ENCODE measurements at regions not wholly inside any gene's neighbourhood (a gene's known extent, or its start where the extent isn't known, plus 50 kb on each side); places are given as distances from the start of the nearest gene placed in this dataset.

- Histone ChIP-seq H3K9ac (ENCODE audit: control insufficient read depth, extremely low read depth, insufficient read depth, low read length) (no peak overlapping the region), H3K4me1 (ENCODE audit: control insufficient read depth, extremely low read depth, insufficient read depth, low read length) (no peaks in the 10 kb centered on the region), H3K9me3 (ENCODE audit: control insufficient read depth, low read depth, low read length) (no peaks in the 10 kb centered on the region), H3K27me3 (ENCODE audit: control insufficient read depth, extremely low read depth, insufficient read depth, low read length) (peaks cover 4% of the 10 kb centered on the region), H2AFZ (ENCODE audit: control insufficient read depth, low read length) (no peak overlapping the region), H3K9me1 (ENCODE audit: control insufficient read depth, extremely low read depth, insufficient read depth, low read length) (no peaks in the 10 kb centered on the region), H3K4me3 (ENCODE audit: control insufficient read depth in 2 of 3, extremely low read depth in 1 of 3, insufficient read depth in 2 of 3, low read depth in 1 of 3, low read length in 3 of 3) (no peak overlapping the region), H3K79me2 (ENCODE audit: control insufficient read depth, insufficient read depth, low read length) (no peaks in the 10 kb centered on the region), H3K4me2 (ENCODE audit: control insufficient read depth, extremely low read depth, insufficient read depth, low read depth, low read length) (no peak overlapping the region), H3K36me3 (ENCODE audit: control insufficient read depth in 2 of 2, extremely low read depth in 1 of 2, insufficient read depth in 2 of 2, low read length in 2 of 2) (no peaks in the 10 kb centered on the region), H4K20me1 (ENCODE audit: control insufficient read depth, extremely low read depth, insufficient read depth, low read length) (no peaks in the 10 kb centered on the region), H3K27ac (ENCODE audit: control insufficient read depth, insufficient read depth, low read length) (no peak overlapping the region)
- TF ChIP-seq EZH2 (IDR thresholded peaks at IDR 0.05; ENCODE audit: low read length) (no peak), CTCF (optimal IDR thresholded peaks at IDR 0.05 in 1 of 3, IDR thresholded peaks at IDR 0.05 in 1 of 3, conservative IDR thresholded peaks at IDR 0.05 in 1 of 3; ENCODE audit: extremely low read depth in 1 of 3, insufficient read depth in 2 of 3, low read length in 3 of 3) (no peak)
- dilution Hi-C loops (cut with MboI; ENCODE audit: extremely low pct_ligation_motif_present, low sequenced_read_pairs) = no loop called here
- no peak for DNase-seq (ENCODE audit: low read depth, low spot score)
- FAIRE-seq = no peak
Observed at GRCh38 chr17:5714993-5715392, 130.7 kb upstream of the NLRP1 start.

GRCh38 chr17:5715478-5715877 is 131.2 kb upstream of the NLRP1 start:
- FAIRE-seq (no peak), DNase-seq (ENCODE audit: low read depth, low spot score) (no peak)
- dilution Hi-C loops (cut with MboI; ENCODE audit: extremely low pct_ligation_motif_present, low sequenced_read_pairs) = no loop called here
- no peaks in the 10 kb centered on the region for H3K9me3 ChIP-seq (ENCODE audit: control insufficient read depth, low read depth, low read length)
- H2AFZ ChIP-seq (ENCODE audit: control insufficient read depth, low read length) = no peak overlapping the region
- no peaks in the 10 kb centered on the region for H3K36me3 ChIP-seq (ENCODE audit: control insufficient read depth in 2 of 2, extremely low read depth in 1 of 2, insufficient read depth in 2 of 2, low read length in 2 of 2)
- H3K9me1 ChIP-seq (ENCODE audit: control insufficient read depth, extremely low read depth, insufficient read depth, low read length) = no peaks in the 10 kb centered on the region
- no peak overlapping the region for H3K4me3 ChIP-seq (ENCODE audit: control insufficient read depth in 2 of 3, extremely low read depth in 1 of 3, insufficient read depth in 2 of 3, low read depth in 1 of 3, low read length in 3 of 3)
- H3K4me1 ChIP-seq (ENCODE audit: control insufficient read depth, extremely low read depth, insufficient read depth, low read length) = no peaks in the 10 kb centered on the region
- no peak overlapping the region for H3K27ac ChIP-seq (ENCODE audit: control insufficient read depth, insufficient read depth, low read length)
- H3K79me2 ChIP-seq (ENCODE audit: control insufficient read depth, insufficient read depth, low read length) = no peaks in the 10 kb centered on the region
- no peak overlapping the region for H3K9ac ChIP-seq (ENCODE audit: control insufficient read depth, extremely low read depth, insufficient read depth, low read length)
- TF ChIP-seq CTCF (optimal IDR thresholded peaks at IDR 0.05 in 1 of 3, IDR thresholded peaks at IDR 0.05 in 1 of 3, conservative IDR thresholded peaks at IDR 0.05 in 1 of 3; ENCODE audit: extremely low read depth in 1 of 3, insufficient read depth in 2 of 3, low read length in 3 of 3) (no peak), EZH2 (IDR thresholded peaks at IDR 0.05; ENCODE audit: low read length) (no peak)
- no peak overlapping the region for H3K4me2 ChIP-seq (ENCODE audit: control insufficient read depth, extremely low read depth, insufficient read depth, low read depth, low read length)
- no peaks in the 10 kb centered on the region for H4K20me1 ChIP-seq (ENCODE audit: control insufficient read depth, extremely low read depth, insufficient read depth, low read length)
- peaks cover 4% of the 10 kb centered on the region for H3K27me3 ChIP-seq (ENCODE audit: control insufficient read depth, extremely low read depth, insufficient read depth, low read length)

Measured in keratinocyte (primary cell).